ENCODE measurements at regions not wholly inside any gene's neighbourhood (a gene's known extent, or its start where the extent isn't known, plus 50 kb on each side); places are given as distances from the start of the nearest gene placed in this dataset.

- DNase-seq (ENCODE audit: extremely low spot score, insufficient read length, low read depth) (no peak), FAIRE-seq (no peak)
These were observed 99.8 kb downstream of the VPREB1 start for GRCh38 chr22:22344430-22344829.

DNA sequence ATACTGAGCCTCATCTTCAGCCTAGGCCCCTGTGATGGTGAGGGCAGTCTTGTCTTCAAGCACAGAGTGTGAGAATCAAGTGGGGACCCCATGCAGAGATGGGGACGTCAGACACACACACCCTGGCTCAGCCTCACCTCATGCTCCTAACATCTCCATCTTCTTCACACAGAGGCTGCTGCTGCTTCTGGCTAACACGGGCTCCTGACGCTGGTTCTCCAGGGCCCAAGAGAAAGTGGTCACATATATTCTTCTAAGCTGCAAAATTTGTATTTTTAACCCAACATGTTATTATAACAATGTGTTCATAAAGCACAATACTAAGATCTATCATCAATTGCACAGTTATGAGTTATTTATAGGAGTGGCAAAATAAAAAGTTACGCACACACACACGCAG lies 101.2 kb downstream of the VPREB1 start:
- no peak for DNase-seq (ENCODE audit: extremely low spot score, insufficient read length, low read depth)
- FAIRE-seq = no peak

DNA sequence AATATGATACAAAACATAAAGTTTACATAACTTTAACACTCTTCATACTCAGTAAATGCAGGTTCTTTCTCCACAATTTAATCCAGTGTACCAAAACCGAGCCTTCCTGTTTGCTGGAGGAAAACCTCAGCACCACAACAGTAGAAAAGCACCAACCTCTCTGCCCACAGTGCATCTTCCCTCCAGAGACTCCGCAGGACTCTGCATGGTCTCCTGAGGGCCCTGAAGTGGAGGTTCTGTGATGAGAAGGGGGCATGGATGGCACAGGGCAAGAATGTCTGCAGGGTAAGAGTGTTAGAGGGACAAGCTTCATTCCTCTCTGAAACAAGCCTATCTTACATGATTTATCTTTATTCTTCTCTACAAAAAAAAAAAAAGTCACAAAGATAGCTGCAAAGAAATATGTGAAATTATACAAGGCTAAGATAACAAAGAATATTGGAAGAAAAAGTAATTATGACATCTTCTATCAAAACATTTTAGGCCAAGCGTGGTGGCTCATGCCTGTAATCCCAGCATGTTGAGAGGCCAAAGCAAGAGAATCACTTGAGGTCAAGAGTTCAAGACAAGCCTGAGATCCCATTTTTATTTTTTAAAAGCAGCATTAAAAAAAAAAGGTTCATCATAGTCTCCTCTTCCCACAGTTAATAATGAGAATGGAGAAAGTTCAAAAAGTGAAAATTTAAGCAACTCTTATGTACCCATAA lies 102.0 kb downstream of the VPREB1 start:
- FAIRE-seq (no peak), DNase-seq (ENCODE audit: extremely low spot score, insufficient read length, low read depth) (no peak)

DNA sequence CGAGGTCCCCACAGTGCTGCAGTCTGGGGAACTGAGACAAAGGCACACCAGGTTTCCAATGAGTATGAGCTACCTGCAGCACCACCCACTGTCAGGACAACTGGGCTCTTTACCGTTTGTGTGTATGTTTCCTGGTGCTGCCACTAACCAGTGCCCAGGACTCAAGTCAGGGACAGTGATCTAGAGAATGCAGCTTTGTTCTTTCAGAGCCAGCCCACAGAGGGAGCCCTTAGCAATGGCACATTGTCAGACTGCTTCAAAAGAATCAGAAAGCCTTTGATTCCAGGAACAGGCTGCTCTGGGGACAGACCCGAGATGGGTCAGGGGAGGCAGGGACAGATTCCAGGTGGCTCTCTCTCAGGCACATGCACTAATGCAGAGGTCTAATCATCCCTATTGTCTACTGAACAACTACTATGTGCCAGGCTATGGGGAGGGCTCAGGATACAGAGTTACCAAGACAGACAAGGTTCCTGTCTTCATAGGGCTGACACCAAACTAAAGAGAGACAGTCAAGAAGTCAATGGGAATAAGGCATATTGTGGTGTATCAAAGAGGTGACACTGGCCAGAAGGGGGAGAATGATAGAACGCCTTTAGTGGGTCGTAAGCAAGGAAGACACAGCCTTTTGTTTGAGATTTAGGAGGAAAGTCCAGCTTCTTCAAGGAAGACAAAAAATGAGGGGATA lies 103.7 kb downstream of the VPREB1 start:
- no peak for DNase-seq (ENCODE audit: extremely low spot score, insufficient read length, low read depth)
- peak; percentile 45 for FAIRE-seq

GRCh38 chr22:22348815-22349454 lies 104.3 kb downstream of the VPREB1 start:
- FAIRE-seq (no peak), DNase-seq (ENCODE audit: extremely low spot score, insufficient read length, low read depth) (no peak)

DNA sequence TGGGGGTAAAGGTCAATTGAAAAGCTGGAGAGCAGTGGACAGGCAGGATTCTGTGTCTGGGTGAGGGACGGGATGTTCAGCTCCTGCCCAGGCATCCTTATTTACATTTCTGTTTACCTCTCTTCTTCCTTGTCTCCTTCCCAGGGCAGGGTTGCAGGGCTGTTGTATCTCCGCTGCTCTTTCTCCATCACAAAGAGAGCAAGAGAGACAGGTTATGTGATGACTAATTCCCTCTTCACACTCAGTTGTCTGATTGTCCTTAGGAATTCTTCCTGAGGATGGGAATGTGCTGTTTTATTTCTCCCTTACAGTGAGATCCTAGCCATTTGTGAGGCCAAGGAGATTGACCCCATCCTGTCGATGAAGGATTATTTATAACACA lies 104.9 kb downstream of the VPREB1 start:
- DNase-seq (ENCODE audit: extremely low spot score, insufficient read length, low read depth) = no peak
- no peak for FAIRE-seq

- FAIRE-seq (no peak), DNase-seq (ENCODE audit: extremely low spot score, insufficient read length, low read depth) (no peak)
These were observed 106.8 kb downstream of the VPREB1 start for GRCh38 chr22:22351366-22351765.

- DNase-seq (ENCODE audit: extremely low spot score, insufficient read length, low read depth) (no peak), FAIRE-seq (no peak)
These were observed 107.9 kb downstream of the VPREB1 start for GRCh38 chr22:22352371-22352999.

GRCh38 chr22:22355096-22355834 lies 110.7 kb downstream of the VPREB1 start:
- no peak for DNase-seq (ENCODE audit: extremely low spot score, insufficient read length, low read depth)
- FAIRE-seq = no peak

GRCh38 chr22:22357024-22357883 lies 112.7 kb downstream of the VPREB1 start:
- peak; percentile 83 for DNase-seq (ENCODE audit: extremely low spot score, insufficient read length, low read depth)
- peak; percentile 91 for FAIRE-seq

- DNase-seq (ENCODE audit: extremely low spot score, insufficient read length, low read depth) (no peak), FAIRE-seq (no peak)
These were observed 113.6 kb downstream of the VPREB1 start for GRCh38 chr22:22358152-22358551.

DNA sequence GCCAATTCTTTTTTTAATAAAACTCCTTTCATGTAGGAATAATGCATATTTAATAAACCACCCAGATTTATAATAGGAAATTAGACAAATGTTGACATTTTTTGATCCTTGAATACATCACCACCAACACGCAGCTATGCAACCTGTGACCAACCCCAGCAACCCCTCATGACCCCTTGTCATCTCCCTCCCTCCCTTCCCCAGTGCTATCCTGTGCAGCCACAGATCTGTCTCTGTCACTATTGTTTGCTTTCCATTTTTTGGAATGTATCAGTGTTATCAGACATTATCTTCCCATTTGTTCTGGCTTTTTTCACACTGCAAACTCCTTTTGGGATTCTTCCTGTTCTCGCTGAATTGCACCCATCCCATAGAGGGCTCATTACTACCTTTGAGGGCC lies 114.1 kb downstream of the VPREB1 start:
- DNase-seq (ENCODE audit: extremely low spot score, insufficient read length, low read depth) (no peak), FAIRE-seq (no peak)

DNA sequence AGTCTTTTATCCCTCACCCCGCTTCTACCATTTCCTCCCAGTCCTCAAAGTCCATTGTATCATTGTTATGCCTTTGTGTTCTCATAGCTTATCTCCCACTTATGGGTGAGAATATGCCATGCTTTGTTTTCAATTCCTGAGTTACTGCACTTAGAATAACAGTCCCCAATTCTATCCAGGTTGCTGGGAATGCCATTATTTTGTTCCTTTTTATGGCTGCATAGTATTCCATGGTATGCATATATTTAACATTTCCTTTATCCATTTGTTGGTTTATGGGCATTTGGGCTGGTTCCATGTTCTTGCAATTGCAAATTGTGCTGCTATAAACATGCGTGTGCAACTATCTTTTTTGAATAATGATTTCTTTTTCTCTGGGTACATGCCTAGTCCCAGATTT lies 114.9 kb downstream of the VPREB1 start:
- DNase-seq (ENCODE audit: extremely low spot score, insufficient read length, low read depth) = no peak
- FAIRE-seq = no peak

DNA sequence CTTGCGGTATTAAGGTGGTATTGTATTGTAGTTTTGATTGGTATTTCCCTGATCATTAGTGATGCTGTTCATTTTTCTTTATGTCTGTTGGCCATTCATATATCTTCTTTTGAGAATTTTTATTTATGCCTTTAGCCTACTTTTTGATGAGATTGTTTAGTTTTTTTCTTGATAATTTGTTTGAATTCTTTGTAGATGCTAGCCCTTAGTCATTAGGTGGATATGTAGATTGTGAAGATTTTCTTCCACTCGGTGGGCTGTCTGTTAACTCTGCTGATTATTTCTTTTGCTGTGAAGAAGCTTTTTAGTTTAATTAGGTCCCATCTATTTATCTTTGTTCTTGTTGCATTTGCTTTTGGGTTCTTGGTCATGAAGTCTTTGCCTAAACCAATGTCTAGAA lies 115.4 kb downstream of the VPREB1 start:
- FAIRE-seq = no peak

GRCh38 chr22:22362311-22362710 lies 117.7 kb downstream of the VPREB1 start:
- no peak for FAIRE-seq
- DNase-seq (ENCODE audit: extremely low spot score, insufficient read length, low read depth) = no peak

More for the DNA sequence above, 115.4 kb downstream of the VPREB1 start:
- DNase-seq (ENCODE audit: extremely low spot score, insufficient read length, low read depth) = no peak

GRCh38 chr22:22362936-22363335 lies 118.3 kb downstream of the VPREB1 start:
- FAIRE-seq (no peak), DNase-seq (ENCODE audit: extremely low spot score, insufficient read length, low read depth) (no peak)

GRCh38 chr22:22364207-22364606 lies 119.6 kb downstream of the VPREB1 start:
- DNase-seq (ENCODE audit: extremely low spot score, insufficient read length, low read depth) (no peak), FAIRE-seq (no peak)

GRCh38 chr22:22366537-22366936 lies 122.0 kb downstream of the VPREB1 start:
- DNase-seq (ENCODE audit: extremely low spot score, insufficient read length, low read depth) = no peak
- no peak for FAIRE-seq

- FAIRE-seq (no peak), DNase-seq (ENCODE audit: extremely low spot score, insufficient read length, low read depth) (no peak)
These were observed 123.9 kb downstream of the VPREB1 start for GRCh38 chr22:22368516-22368915.

Measured in GM18507 (cell line).